Brain microvascular endothelial cell (primary cell): ENCODE measurements at regions not wholly inside any gene's neighbourhood (a gene's known extent, or its start where the extent isn't known, plus 50 kb on each side); places are given as distances from the start of the nearest gene placed in this dataset.

Experiments
- DNase-seq: peaks from one replicate; pipeline ENCODE4 v3.0.0-alpha.2; 2020
- H3K27ac ChIP-seq: fragments of 250-450 bp; sonication (Bioruptor Pico); 2 replicates; pipeline ENCODE4 v1.5.1; 2020; ENCODE audit warnings: mild to moderate bottlenecking, moderate library complexity
- H3K27me3 ChIP-seq: fragments of 250-450 bp; sonication (Bioruptor Pico); replicated peaks from 2 replicates; pipeline ENCODE4 v1.5.1; 2020; ENCODE audit warnings: mild to moderate bottlenecking
- H3K36me3 ChIP-seq: fragments of 250-450 bp; sonication (Bioruptor Pico); replicated peaks from 2 replicates; pipeline ENCODE4 v1.5.1; 2020; ENCODE audit warnings: mild to moderate bottlenecking
- H3K4me3 ChIP-seq: 2 replicates; pipeline ENCODE4 v1.5.1; 2011; ENCODE audit warnings: low read depth, mild to moderate bottlenecking, control low read depth, low read length, moderate library complexity
- CTCF ChIP-seq: IDR thresholded peaks from 2 replicates; pipeline ENCODE4 v1.5.1; 2011; ENCODE audit warnings: low read depth, mild to moderate bottlenecking, moderate library complexity, low read length, control low read depth, inconsistent platforms; ENCODE audit errors: missing control alignments
- in situ Hi-C: cut with HindIII; loops from 2 replicates; pipeline ENCODE4 v1.10.0; 2017; ENCODE audit warnings: low sequenced_read_pairs, low pct_ligation_motif_present

GRCh38 chr13:65875031-65875430 is 1355.1 kb downstream of the PCDH9 start:
- Histone ChIP-seq H3K36me3 (no peaks in the 10 kb centered on the region), H3K27me3 (no peaks in the 10 kb centered on the region), H3K27ac (no peak overlapping the region), H3K4me3 (no peak overlapping the region)
- no peak for DNase-seq
- in situ Hi-C loops, result no loop called here
- no peak for TF ChIP-seq CTCF

GRCh38 chr13:65872448-65872847 is 1357.7 kb downstream of the PCDH9 start:
- Histone ChIP-seq H3K27ac (no peak overlapping the region), H3K36me3 (no peaks in the 10 kb centered on the region), H3K27me3 (no peaks in the 10 kb centered on the region), H3K4me3 (no peak overlapping the region)
- TF ChIP-seq CTCF, result no peak
- DNase-seq, result no peak
- in situ Hi-C loops, result no loop called here

- Histone ChIP-seq H3K36me3 (no peaks in the 10 kb centered on the region), H3K4me3 (no peak overlapping the region), H3K27me3 (no peaks in the 10 kb centered on the region), H3K27ac (no peak overlapping the region)
- in situ Hi-C loops, result no loop called here
- no peak for DNase-seq
- no peak for TF ChIP-seq CTCF
Observed at GRCh38 chr13:65868884-65869283, 1361.3 kb downstream of the PCDH9 start.

GRCh38 chr13:65868099-65868498 is 1362.0 kb downstream of the PCDH9 start:
- H3K27ac ChIP-seq, result no peak overlapping the region
- H3K36me3 ChIP-seq, result no peaks in the 10 kb centered on the region
- no peak for TF ChIP-seq CTCF
- in situ Hi-C loops, result no loop called here
- H3K4me3 ChIP-seq, result no peak overlapping the region
- no peaks in the 10 kb centered on the region for H3K27me3 ChIP-seq
- no peak for DNase-seq

- no peak for TF ChIP-seq CTCF
- no peak overlapping the region for H3K4me3 ChIP-seq
Observed at GRCh38 chr13:65866138-65866537, 1364.0 kb downstream of the PCDH9 start.

GRCh38 chr13:65865206-65865605 is 1364.9 kb downstream of the PCDH9 start:
- DNase-seq, result no peak
- in situ Hi-C loops, result no loop called here
- Histone ChIP-seq H3K4me3 (no peak overlapping the region), H3K36me3 (no peaks in the 10 kb centered on the region), H3K27ac (no peak overlapping the region), H3K27me3 (no peaks in the 10 kb centered on the region)
- TF ChIP-seq CTCF, result no peak

More at GRCh38 chr13:65866138-65866537, 1364.0 kb downstream of the PCDH9 start:
- in situ Hi-C loops, result no loop called here
- no peak overlapping the region for H3K27ac ChIP-seq
- H3K36me3 ChIP-seq, result no peaks in the 10 kb centered on the region
- no peak for DNase-seq
- no peaks in the 10 kb centered on the region for H3K27me3 ChIP-seq
